ENCODE measurements at regions not wholly inside any gene's neighbourhood (a gene's known extent, or its start where the extent isn't known, plus 50 kb on each side); places are given as distances from the start of the nearest gene placed in this dataset.

DNA sequence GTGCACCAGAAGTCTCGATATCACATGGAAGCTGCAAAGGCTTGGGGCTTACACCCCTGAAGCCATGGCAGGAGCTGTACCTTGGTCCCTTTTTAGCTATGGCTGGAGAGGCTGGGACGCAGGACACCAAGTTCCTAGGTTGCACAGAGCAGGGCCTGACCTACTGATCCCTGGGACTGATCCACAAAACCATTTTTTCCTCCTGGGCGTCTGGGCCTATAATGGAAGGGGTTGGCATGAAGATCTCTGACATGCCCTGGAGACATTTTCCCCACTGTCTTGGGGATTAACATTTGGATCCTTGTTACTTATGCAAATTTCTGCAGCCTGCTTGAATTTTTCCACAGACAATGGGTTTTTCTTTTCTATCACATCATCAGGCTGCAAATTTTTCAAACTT lies 286.7 kb upstream of the PTPRD start:
- TF ChIP-seq, protein P1, sequence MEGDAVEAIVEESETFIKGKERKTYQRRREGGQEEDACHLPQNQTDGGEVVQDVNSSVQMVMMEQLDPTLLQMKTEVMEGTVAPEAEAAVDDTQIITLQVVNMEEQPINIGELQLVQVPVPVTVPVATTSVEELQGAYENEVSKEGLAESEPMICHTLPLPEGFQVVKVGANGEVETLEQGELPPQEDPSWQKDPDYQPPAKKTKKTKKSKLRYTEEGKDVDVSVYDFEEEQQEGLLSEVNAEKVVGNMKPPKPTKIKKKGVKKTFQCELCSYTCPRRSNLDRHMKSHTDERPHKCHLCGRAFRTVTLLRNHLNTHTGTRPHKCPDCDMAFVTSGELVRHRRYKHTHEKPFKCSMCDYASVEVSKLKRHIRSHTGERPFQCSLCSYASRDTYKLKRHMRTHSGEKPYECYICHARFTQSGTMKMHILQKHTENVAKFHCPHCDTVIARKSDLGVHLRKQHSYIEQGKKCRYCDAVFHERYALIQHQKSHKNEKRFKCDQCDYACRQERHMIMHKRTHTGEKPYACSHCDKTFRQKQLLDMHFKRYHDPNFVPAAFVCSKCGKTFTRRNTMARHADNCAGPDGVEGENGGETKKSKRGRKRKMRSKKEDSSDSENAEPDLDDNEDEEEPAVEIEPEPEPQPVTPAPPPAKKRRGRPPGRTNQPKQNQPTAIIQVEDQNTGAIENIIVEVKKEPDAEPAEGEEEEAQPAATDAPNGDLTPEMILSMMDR (tag by site-specific recombination; IDR thresholded peaks at IDR 0.05): no peak
- no peak for TF ChIP-seq PRDM10 (tag by site-specific recombination; IDR thresholded peaks at IDR 0.05)
- no peak for TF ChIP-seq ZNF280C (tag by site-specific recombination; IDR thresholded peaks at IDR 0.05)
- no peak for TF ChIP-seq TCF7L2 (IDR thresholded peaks at IDR 0.05; ENCODE audit: borderline replicate concordance, low read depth, low read length)

Data from HEK293 (cell line).